MV-4-11 (cell line): ENCODE measurements at regions not wholly inside any gene's neighbourhood (a gene's known extent, or its start where the extent isn't known, plus 50 kb on each side); places are given as distances from the start of the nearest gene placed in this dataset.

Experiments used
- DNase-seq: peaks from one replicate; lab custom pipeline; 2025; lab: John Stamatoyannopoulos, UW

DNA sequence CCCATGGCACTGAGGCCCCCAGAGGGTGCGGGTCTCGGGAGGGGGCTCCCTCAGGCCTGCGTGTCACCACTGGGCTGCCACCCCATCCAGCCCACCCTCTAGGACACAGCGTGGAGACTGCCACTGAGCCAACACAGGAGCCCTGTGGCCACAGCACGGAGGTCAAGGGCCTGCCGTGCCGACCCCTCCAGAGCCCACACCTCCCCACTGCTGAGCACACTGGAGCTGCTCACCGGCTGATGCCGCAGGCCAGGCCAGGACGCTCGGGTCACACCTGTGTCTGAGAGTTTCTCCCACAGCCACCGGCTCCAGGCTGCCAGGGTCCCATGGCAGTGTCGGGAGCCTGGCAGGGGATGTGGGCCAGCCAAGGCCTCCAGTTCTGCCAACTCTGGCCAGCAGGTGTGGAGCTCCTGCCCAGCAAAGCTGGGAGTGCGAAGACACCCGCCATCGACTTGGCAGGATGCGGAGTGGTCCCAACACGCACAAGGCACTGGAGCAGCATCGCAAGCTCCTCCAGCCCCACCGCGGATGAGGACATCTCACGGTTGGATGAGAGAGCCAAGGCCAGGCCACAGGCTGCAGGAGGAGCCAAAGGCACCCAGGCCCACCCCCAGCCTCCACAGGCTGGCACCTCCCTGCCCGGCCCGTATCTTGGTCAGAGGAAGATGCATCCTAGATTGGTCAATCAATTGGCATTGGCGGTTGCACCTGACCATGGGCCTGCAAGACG lies 187.1 kb downstream of the BRD1 start:
- no peak for DNase-seq

DNA sequence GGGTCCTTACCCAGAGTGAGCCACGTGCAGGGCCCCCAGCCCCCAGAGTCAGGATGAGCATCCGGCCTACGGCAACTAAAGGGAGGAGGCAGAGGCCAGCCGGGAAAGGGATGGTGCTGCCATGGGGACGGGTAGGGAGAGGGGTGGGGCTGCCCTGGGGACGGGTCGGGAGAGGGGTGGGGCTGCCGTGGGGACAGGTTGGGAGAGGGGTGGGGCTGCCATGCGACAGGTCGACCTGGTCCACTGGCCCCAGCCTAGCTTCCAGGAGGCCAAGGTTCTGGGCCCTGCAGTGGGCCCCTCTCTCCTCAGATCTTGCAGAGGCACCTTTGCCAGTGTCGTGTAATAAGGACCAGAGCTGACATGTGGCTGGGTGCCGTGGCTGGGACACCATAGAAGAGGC lies 187.7 kb downstream of the BRD1 start:
- DNase-seq: no peak

DNA sequence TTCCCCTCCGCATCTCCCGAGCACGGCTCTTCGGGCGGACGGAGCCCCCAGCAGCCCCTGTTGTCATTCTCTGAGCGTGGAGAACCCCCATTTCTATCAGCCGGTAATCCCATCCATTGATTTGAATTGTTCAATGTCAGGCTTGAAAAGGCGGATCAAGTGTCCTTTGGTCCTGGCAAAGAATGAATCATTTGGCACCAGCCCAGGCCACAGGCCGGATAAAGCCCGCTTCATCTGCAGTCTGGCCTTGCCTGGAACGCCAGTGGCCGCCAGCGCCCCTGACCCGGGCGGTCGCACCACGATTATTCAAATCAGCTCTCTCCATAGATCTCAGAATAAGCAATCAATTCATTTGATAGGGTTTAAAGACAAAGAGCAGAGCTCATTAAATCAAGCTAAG lies 188.9 kb downstream of the BRD1 start:
- no peak for DNase-seq

DNA sequence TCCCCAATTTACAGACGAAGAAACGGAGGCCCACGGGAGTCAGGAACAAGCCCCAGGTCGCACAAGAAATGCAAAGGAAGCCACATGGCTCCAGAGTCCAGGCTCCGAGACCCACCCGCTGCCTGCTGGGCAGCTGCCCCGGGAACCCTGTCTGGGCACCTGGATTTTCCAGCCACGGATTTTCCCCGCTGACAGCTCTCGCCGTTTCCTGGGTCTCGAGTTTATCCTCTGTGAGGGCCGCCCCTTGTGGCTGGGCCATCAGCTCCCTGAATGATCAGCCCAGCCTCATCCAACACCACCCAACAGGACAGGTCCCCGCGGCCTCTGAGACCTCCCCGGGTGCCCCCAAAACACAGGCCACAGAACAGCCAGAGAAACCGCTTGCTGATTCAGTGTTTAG lies 189.7 kb downstream of the BRD1 start:
- no peak for DNase-seq

DNA sequence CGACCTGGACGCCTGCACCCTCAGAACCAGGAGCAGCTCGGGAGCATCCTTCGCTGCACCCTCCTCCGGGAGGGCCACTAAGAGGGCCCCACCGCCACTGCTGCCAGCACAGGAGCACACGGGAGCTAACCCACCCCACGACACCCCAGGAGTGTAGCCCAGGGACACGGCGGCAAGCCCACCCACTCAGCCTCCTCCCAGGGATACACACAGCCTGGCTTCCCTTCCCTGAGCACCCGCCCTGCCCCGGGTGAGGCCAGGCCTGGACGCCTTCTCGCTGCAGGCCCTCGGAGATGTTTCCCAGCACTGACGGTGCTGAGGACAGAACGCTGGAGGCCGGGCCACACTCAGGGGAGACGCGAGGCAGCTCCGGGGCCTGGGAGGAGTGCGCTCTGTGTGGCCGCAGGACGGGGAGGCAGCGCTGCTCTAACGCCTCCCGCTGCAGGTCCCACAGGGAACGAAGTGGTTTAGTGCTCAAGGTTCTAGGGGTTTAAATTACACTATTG lies 190.4 kb downstream of the BRD1 start:
- DNase-seq: no peak

DNA sequence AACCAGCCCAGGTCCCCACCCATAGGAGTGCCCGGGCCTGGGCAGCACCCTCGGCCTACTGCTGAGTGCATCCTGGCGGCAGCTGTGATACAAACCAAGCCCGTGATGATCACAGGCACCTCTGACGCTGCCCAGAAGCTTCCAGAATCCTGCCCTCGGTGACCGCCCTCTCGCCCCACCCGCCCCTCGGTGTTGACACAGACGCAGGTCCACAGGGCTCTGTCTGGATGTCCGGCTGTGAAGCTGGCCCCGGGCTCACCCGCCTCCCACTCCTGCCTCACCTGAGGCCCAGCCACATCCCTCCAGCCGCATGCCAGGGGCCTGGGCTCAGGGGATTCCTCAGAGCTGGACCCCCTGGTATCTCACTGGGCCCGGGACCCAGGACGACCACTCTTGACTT lies 191.0 kb downstream of the BRD1 start:
- no peak for DNase-seq

DNA sequence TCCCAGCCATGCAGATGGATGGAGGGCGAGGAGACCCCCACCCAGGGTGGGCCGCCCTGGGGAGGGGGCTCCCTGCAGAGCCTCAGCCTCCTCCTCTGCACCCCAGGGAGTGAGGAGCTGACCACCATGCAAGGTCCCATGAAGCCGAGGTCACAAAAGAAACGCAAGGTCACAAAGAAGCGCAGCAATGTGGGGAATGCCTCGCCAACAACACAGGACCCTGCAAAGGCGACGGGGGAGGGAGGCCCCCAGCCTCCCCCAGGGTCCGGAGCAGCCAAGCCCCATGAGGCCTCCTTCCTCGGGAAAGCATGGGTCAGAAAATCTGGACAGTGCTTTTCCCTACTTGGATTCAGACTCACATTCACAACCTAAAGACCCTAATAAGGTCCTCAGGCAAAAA lies 191.5 kb downstream of the BRD1 start:
- no peak for DNase-seq

DNA sequence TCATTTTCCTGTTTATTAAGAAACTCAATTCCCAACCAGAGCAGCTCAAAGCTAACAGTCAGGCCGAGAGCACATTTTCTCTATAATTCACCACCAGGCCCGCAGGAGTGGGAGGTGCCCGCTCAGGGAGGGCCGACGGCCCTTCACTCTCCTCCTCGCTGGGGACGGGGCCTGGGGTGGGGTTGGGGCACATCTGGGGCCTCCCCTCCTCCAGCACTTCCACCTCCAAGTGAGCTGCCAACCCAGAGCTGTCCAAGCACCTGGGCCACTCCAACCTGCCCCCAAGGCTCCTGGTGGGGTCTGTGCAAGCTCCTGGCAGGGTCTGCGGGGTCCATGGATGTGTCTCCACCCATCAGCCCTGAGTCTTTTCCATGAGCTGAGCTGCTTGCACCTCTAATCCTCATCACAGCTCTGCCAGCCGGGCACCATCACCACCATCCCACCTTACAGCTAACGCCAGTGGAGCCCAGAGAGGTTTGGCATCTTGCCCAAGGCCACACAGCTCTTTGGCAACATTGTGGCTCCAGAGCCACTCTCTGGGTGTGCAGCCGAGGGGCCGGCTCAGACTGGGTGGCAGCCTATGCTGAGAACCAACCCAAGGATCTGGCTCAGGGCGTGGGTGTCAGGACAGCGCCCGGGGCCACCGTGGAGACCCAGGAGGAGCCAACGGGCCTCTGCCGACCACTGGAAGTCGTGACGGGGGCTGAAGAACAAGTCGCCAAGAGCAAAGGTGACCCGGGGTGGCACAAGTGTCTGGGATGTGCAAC lies 193.5 kb downstream of the BRD1 start:
- no peak for DNase-seq

DNA sequence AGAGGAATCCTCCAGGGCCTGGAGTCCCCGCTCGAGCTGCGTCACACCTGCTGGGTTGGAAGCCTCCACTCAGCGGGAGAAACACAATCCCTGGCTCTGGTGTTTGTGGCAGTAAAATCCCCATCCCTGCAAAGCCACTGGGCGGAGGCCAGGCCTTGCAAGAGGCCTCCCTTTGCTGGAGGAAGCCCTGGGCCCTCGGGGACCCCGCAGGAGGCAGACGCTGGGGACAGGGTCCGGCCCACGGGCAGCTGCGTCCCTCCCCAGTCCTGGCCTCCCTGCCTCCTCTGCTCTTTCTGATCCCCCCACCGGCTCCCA lies 194.7 kb downstream of the BRD1 start:
- no peak for DNase-seq

DNA sequence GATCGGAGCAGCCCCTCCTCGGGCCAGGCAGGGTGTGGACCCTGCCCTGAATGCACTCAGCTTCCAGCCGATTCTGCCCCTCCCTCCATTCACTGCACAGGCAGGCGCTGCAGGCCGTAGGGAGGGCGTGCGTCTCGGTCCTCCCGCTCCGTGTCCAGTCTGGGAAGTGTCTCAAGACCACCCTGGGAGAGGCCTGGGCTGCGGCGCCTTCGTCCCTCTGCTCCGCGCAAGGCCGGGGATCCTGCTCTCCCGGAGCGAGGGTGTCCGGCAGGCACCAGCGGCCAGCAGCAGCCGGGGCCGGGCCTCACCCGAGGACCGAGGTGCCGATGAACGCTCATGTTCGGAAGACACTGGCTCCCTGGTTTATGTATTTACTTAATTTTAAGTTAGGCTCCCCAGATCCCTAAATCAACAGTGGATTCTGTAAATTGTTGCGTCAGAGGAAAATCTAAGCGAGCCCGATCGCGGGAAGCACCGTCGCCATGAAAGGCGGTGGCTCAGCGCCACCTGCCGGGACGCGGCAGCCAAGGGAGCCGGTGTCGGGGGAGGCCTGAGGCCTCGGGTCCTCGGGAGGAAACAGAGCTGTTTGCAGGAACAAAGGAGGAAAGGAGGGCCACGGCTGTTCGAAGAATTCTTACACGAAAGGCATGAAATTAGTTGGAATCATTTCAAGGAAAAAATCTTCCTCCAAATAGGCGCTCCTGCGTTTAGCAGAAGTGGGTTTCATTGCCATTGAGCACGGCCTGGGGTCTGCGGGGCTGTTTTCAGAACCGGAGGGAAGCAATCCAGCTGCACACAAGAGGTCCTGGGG lies 195.3 kb downstream of the BRD1 start:
- DNase-seq: peak; percentile 8

DNA sequence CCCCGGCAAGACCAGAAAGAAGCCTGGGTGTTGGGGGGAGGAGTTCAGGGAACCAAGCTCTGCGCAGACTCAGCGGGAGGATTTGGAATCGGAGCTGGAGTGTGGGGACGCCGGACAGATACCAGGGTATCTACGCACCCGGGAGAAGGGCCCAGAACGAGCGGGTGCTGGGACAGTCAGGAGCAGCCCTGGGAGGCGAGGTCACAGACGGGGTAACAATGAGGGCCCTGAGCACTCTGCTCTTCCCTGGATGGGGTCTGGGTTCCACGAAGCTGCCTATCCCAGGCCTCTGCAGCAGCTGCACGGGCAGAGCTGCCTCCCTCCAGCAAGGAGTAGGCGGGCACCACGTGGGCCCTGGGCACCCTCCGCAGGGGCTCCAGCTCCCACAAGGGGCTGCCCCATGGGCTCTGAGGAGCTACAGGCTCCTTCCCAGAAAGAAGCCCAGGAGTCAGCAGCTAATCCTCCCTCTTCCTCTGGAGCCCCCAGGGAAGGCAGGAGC lies 197.2 kb downstream of the BRD1 start:
- DNase-seq: no peak

DNA sequence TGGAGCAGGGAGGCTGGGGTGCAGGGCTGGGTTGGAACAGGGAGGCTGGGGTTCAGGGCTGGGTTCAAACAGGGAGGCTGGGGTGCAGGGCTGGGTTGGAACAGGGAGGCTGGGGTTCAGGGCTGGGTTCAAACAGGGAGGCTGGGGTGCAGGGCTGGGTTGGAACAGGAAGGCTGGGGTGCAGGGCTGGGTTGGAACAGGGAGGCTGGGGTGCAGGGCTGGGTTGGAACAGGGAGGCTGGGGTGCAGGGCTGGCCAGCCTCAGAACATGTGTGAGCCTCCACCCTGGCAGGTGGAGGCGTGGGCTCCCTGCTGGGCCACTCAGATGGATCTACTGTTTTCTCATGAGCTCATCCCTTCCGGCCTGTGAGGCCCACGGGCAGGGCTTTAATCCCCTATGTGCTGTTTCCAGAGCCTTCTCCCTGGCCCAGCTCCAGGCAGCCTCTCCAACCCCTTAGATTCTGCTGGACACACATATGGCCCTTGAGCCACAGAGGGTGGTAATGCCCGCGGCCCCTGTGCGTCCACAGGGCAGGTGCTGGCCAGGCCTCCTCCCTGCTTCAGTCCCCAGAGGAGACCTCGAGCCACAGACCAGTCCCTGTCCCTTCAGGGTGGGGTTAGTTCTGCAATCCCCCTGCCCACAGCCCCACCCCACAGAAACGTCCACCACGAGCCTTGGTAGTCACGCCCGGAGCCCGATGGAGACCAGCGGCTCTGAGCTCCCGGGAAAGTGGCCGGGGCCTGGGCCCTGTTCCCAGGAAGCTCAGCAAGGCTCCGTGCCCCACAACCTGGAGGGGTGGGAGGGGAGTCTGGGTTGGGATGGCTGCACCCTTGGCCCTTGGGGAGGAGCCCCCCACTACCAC lies 197.9 kb downstream of the BRD1 start:
- DNase-seq: no peak

DNA sequence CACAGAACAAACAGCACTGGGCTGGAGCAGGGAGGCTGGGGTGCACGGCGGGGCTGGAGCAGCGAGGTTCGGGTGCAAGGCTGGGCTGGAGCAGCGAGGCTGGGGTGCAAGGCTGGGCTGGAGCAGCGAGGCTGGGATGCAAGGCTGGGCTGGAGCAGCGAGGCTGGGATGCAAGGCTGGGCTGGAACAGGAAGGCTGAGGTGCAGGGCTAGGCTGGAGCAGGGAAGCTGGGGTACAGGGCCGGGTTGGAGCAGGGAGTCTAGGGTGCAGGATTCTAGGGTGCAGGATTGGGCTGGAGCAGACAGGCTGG lies 198.5 kb downstream of the BRD1 start:
- DNase-seq: no peak

DNA sequence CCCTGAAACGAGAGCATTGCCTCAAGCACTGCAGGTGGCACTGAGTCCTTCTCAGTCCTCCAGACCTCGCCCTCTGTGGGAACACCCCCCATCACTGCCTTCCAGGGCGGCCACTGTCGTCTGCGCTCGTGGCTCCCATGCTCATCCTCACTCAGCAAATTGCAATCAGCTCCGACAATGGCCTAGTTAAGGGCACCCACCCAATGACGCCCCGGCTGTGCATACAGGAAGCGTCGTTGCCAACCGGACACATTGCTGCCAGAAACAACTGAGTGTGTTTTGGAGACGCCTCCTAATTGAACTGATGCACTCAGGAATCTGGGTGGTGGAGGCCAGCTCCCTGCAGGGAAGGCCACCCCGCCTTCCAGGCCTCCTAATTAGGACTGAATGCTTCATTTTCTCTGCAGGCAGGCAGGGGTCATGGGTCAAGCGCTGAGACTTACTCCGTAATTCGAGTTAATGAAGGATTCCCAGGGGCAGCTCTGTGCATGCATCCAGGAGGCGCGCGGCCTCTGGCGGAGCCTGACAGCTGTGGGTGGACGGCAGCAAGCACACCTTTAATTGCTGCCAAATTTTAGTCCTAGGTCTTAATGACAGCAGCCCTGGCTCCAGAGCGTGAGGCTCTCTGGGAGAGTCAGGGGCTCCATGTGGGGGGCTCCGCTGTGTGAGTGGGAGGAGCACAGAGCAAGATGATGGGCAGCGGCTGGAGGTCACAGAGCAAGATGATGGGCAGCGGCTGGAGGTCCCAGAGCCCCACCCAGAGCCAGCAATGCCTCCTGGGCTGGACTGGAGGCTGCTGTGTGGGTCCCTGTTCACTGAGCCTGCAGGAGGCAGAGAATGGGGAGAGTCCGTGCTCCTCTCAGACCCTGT lies 199.0 kb downstream of the BRD1 start:
- no peak for DNase-seq

DNA sequence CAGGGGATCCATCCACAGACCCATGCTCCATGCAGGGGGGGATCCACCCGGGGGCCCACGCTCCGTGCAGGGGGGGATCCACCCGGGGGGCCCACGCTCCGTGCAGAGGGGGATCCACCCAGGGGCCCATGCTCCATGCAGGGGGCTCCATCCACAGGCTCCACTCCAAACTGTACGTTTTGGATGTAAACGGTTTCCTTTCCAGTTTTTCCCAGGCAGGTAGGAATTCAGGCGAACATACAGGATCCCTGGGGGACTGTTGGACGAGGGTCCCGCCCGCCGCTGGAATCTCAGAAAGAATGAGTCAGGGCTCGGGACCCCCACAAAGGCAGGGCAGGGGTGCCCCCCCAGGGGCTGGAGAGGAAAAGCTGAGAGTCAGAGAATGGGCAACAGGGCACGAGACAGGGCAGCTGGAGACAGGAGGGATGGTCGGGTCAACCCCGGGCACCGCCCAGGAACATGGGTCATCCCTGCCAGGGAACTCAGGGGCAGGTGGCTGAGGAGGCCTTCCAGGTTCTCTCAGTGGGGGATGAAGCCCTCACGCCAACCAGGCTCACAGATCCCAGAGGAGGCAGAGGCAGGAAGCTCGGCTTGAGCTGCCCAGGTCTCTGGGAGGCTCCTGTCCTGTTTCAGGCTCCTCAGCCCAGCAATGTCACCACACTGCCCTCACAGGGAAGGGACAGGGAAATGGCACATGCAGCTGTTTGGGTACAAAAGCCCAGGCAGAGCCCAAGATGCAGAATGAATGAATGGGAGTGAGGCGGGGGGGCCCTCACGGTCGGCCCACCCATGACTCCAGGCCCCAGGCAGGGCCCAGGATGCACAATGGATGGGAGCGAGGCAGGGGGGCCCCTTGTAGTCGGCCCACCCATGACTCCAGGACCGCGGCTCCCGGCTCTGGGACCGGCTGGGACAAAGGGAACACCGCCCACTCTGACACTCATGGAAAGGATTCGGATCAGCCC lies 200.2 kb downstream of the BRD1 start:
- no peak for DNase-seq

DNA sequence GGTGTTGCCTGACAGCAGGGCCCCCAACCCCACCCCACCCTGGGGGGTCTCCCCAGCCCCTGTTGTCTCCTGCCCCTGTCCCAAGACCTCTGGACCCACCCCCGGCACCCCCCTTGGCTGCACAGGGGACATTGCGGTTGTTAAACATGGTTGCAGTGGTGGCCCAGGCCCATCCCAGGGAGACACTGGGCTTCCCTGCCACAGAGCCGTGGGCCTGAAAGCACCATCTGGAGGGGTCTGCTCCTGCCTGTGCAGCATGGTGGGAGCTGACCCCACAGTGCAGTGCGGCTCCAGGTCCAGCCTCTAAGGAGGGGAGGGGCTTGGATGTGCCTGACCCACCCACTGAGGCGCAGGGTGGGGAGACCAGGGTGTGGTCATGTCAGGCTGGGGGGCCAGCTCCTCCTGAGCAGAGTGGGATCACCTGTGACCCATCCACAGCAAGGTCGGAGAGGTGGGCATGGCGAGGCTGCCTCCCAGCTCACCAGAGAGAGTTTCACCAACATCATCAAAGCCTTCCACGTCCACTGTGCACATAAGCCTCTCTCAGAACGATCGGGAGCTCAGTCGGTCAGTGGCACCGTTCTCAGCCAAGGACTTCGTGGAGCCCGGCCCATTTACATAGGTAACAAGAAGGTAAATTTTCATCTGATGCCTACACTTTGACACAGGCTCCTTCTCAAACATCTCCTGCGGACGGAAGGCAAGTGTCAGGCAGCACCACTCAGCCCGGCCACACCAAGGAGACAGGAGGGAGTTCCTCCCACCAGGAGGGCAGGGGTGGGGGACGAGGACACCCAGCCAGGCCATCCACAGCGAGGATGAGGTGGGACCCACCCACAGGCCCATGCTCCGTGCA lies 201.1 kb downstream of the BRD1 start:
- no peak for DNase-seq

DNA sequence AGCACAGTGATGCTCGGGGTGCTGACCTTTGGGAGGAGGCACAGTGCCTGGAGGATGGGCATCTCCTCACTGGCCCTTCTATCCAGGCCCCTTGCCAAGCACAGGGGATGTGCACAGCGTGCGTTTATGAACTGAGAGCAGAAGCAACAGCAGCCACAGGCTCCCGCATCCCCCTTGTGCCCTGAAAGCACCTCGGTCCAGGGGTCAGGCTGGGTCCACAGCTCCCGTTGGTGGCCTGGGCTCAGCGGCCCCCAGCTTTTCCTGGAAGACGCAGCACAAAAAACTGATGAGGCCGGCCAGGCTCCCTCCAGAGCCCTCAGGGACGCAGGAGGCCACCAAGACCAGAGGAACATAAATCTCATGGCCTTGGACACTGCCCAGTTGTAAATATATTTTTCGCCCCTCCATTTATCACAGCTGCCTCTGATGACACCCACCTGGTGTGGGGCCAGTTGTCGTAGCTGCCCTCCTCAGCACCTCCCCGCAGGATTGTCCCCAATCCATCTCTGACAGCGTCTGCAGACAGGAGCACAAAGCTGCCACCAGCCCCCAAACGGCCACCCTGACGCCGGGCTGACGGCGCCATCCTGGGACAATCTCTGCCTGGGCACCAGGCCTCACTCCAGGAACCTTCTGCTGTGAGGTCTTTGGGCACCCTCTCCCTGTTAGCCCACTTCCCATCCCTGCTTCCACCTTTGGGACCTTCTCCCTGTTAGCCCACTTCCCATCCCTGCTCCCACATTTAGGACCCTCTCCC lies 203.1 kb downstream of the BRD1 start:
- DNase-seq: no peak

DNA sequence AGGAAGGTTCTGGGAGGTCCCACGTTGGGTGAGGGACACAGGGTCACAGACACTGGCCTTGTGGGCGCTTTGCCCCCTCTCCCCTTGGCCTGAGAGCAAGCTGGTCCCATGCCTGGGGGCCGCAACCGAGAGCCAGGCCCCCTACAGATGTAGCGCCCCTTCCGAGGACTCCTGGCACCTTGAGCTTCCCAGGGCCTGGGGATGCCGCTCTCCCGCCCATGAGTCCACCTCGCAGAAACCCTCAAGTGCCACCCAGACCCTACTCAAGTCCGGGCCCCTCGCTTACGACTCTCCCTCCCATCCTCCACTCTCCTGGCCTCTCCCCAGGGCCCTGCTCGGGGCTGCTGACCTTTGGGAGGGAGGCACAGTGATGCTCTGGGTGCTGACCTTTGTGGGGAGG lies 204.0 kb downstream of the BRD1 start:
- no peak for DNase-seq
